ENCODE measurements at regions not wholly inside any gene's neighbourhood (a gene's known extent, or its start where the extent isn't known, plus 50 kb on each side); places are given as distances from the start of the nearest gene placed in this dataset.

DNA sequence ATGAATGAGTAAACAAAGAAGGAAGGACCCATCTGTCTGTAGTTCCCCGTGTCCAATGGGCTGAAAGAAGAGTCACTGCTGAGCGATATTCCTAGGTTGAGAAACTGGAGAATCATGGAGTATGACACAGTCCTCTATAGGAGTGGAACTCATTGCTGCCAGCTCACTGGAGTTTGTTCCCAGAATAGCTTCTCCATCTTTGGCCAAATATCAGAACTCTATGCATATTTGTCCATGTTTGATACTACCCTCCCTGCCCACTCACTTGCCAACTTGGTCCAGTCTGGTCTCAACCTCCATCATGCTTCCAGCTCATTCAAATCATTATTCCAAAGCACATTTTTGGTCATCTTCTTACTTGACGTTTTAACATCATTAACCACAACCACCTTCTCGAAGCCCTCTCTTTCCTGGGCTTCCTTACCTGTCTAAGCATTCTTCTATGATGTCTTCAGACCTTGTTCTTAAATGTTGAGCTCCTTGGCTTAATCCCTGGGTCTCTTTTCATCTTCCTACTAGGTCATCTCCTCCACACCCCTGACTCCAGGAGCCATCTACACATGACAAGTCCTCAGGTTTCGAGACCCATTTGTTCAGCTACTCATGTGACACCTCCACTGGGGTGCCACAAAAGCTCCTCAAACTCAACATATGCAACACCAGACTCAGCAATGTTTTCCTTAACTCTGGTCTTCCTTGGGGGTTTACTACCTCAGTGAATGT lies 221.6 kb downstream of the MYCN start:
- DNase-seq: no peak

DNA sequence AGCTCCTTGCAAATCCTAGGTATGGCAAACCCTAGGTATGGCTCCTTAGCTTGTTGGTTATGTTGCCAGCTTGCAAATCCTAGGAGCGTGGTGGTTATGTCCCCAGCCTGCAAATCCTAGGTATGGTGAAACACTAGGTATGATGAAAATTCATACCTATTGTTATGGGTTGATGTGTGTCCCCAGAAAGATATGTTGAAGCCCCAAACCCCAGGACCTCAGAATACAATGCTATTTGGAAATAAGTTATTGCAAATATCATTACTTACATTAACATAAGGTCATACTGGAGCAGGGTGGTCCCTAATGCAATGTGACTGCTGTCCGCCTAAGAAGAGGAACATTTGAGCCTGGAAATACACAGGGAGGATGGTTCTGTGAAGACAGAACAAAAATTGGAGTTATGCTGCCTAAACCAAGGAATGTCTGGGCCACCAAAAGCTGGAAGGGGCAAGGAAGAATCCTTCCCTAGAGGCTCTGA lies 220.8 kb downstream of the MYCN start:
- DNase-seq: no peak

DNA sequence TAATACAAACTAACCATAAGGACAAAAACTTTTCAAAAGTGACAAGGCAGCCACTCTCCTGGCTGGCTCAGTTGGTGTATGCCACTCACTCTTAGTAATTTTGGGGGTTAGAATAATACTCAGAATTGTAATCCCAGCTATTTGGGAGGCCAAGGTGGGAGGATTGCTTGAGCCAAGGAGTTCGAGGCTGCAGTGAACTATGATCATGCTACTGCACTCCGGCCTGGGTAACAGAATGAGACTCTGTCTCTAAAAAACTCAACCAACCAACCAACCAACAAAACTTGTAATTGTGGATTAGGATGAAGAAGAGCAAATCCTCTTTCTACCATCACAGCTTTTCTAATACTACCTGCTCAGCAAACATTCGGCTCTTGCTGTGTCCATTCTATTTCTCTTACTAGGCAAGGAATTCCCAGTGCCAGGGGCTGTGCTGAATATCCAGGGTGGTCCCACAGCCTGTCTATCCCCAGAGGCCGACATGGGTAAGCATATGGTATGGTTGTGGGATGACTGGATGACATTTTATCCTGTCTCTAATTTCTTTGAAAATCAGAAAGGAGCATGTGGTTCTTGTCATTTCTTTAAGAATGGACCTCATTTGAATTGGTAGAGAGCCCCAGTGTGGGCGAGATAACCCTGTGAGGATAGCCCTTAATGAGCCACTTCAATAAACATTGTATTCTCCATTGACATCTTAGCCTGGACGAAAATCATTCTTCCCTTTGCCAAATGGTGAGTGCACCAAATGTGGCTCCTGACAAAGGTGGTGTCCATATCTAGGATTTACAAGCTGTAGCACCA lies 220.1 kb downstream of the MYCN start:
- no peak for DNase-seq

DNA sequence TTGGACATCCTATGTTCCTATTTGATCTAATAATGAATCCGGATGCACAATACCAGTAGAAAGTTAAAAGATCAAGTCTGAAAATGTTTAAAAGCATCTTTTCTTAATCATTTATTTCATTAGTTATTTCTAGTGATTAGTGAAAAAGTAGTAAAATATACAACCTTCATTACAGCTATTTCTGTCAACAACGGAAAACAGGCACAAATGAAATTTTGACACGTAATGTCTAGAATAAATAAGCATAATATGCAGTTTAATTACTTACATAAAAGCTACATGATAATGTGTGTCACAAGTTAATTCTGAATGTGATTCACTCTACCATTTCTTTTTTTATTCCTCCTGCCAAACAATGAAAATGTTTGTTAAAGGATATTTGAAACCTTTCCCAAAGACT lies 216.1 kb downstream of the MYCN start:
- DNase-seq: no peak

DNA sequence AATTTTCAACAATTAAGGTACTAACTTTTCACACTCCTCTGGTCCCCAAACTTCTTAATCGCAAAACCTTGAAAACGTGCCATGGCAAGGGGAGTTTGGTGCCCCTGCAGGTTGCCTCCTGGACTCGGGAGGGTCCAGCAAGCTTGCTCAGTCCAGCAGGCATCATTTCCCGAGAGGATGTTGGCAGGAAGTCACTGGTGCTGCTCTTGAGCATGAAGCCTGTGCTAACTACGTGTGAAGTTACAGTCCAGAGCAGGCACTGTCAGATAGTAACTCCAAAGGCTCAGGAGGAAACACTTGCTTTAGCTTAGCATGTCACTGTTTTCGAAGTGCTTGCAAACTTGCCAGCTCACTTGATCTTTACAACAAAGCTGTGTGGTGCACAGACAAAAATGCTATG lies 215.4 kb downstream of the MYCN start:
- no peak for DNase-seq

DNA sequence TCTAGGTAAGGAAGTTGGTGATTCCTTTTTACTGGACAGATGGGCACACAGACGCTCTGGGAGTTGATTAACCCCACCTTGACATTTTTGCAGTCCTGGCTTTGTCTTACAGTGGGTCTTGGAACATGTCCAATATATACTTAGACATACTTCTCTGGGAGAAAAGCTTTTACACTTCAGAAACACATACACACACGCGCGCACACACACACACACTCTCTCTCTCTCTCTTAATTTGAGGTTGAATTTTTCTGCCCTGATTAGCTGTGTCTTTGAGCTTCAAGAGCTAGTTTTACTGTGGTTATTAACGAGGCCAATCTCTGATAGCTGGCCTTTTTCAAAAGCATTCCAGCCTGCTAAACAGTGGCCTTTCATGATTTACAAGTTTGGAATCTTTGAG lies 215.0 kb downstream of the MYCN start:
- DNase-seq: no peak

DNA sequence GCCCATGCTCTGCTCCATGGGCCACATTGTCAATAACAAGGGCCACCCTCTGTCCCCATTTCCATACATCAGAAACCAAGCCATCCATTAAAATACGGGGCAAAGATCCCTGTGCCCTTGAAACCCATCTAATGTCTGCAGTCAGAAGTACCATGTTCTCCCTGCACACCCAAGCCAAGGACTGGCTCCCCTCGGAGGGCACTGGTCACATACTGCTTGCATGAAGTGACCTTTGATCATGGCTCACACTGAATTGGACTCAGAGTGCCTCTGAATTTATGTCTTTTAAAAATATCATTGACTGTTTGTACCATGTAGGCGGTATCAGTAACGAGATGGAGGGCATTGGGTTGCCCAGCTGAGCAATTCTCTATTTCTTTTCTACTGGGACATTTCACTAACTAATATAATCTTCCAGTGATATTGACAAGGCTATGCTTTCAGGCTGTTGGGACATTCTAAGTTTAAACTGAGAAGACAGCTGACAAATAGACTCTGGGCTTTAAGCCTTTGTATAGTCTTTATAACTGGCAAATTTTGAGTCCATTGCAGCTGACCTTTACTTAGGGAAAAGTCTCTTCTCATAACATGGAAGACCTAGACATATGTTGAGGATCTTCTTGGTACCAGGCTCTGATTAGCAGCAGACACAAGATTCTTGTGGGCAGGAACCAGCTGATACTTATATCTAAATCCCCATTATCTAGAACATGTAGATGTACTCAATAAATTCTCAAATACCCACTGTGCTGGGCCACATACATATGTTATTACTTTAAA lies 214.3 kb downstream of the MYCN start:
- no peak for DNase-seq

DNA sequence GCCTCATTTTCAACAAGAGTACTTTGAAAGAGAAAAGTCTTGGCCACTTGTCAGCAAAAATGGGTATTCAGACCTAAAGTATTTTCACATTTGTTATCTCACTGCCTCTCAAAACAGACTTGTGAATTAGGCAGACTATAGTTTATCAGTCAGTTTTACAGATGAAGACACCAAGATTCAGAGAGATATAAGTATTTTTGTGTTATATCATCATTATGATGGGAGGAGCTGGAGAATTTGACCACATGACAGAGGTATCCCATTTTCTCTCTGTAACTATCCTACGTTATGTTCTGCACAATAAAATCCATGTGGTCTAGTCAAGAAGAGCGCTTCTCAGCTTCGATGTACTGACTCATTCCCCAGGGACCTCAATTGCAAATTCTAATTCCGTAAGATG lies 213.7 kb downstream of the MYCN start:
- DNase-seq: no peak

DNA sequence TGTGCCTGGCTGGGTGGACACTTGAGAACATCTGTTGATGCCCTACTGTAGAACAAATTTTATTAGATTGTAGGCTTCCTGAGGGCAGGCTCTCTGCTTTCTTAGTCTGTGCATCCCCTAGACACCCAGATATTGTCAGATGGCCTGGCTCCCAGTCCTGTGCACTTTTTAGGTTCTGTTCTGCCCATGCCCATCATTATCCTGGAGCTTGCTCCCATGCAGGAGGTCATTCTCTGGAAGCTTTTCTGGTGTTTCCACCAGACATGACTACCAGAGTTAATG lies 213.3 kb downstream of the MYCN start:
- no peak for DNase-seq

DNA sequence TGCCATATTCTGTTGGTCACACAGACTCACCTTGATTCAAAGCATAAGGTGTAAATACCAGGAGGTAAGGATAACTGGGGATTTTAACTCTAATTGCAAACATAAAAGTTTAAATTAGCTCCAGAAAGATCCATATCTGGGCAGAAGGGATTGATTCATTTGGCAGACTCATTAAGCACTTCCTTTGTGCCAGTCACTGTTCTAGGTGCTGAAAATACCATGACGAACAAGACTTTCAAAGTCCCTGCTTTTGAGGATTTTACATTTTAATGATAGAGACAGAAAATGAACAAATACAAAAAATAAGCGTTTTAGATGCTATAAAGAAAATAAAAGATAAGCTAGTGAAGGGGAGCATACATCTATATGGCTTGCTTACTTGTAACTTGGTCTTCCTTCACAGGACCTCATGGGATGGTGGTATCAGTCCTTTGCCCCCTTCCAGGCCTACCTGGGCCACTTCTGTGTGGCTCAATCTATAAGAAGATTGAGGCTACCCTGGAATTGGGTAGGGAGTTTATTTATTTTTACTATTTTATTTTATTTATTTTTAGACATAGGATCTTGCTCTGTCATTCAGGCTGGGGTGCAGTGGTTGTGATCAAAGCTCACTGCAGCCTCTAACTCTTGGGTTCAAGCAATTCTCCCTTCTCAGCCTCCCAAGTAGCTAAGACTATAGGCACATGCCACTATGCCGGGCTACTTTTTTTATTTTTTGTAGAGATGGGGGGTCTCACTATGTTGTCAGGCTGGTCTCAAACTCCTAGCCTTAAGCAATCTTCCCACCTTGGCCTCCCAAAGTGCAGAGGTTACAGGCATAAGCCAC lies 212.8 kb downstream of the MYCN start:
- no peak for DNase-seq

DNA sequence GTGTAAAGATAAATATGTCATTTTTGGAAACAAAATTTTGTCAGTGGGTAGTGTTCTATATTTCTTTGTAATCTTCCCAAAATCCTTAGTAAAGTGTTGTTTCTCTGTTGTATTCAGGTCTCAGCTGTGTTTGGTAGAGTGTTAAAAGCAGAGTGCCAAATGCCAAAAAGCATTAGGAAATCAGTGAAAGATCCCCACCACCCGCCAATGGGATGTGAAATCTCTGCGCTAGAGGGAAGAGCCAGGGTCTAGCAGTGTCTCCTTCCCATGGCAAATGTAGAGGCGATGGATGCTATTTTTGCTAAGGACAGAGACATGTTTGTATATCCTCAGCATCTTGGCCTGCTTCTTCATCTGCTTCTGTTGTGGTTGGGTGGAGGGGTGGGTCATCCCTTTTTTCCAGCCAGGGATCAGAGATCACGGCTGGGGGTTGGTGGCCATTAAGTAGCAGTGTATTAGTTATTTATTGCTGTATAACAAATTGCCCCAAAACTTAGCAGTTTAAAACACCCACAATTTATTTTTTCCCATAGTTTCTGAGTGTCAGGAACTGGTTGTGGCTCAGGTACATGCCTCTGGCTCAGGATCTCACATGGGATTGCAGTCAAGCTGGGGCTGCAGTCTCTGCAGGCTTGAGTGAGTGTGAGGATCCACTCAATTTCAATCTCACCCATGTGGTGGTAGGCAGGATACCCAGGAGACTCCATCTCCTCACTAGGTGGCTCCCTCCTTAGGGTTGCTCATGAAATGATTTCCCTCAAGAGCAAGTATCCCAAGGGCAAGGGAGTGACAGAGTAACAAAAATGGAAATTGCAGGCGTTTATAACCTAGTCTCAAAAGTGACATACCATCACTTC lies 211.9 kb downstream of the MYCN start:
- DNase-seq: no peak

DNA sequence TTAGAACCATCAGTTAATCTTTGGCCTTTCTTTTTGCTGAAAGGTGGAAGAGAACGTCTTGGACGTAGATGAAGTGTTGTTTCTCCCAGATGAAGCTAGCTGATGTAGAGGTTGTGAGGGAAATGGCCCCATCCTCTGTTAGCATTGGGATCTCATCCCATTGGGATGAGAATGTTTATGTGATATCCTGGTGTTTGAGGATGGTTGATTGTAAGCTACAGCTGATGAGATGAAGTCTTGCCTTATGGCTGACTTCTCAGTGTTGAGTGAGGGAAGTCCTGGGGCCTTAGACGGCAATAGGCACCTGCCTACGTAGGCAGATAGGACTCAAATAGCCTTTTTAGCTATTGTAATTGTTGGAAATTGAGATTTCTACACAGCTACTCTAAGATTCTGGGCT lies 211.3 kb downstream of the MYCN start:
- no peak for DNase-seq

DNA sequence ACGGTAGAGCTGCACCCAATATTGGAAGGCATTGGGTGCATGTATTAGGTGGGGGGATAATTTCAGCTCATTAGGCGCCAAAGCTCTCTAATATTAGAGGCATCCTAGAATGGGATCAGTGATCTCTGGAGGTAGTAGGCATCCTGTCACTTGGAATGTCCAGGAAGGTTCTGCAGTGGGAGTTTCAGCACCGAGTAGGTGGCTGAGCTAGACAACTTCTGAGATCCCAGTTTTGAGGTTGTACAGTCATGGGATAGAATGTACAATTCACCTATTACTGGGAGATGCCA lies 210.9 kb downstream of the MYCN start:
- DNase-seq: no peak

DNA sequence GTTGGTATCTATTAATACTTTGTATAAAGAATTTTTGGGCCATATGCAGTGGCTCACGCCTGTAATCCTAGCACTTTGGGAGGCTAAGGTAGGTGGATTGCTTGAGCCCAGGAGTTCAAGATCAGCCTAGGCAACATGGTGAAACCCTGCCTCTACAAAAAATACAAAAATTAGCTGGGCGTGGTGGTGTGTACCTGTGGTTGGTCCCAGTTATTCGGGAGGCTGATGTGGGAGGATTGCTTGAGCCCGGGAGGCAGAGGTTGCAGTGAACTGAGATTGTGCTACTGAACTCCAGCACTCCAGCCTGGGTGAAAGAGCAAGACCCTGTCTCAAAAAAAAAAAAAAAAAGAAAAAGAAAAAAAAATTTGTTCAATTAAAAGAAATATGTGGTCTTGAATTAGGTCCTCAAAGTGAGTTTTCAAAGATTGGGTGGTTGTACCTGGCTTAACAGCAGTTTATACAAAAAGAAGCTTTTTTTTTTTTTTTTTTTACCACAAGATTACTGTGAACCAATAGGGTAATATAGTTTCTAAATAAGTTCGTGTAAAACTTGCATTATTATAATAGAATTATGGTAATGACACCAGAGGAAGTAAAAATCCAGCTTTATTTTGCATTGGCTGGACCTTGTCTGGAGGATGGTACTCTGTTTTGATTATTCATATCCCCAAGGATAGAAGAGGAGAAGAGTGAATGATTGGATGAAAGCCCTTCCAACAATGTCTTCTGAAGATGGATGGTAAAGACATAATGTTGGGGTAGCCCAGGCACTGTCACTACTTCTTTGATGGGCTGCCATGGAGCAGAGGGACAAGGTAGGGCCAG lies 210.3 kb downstream of the MYCN start:
- DNase-seq: no peak

DNA sequence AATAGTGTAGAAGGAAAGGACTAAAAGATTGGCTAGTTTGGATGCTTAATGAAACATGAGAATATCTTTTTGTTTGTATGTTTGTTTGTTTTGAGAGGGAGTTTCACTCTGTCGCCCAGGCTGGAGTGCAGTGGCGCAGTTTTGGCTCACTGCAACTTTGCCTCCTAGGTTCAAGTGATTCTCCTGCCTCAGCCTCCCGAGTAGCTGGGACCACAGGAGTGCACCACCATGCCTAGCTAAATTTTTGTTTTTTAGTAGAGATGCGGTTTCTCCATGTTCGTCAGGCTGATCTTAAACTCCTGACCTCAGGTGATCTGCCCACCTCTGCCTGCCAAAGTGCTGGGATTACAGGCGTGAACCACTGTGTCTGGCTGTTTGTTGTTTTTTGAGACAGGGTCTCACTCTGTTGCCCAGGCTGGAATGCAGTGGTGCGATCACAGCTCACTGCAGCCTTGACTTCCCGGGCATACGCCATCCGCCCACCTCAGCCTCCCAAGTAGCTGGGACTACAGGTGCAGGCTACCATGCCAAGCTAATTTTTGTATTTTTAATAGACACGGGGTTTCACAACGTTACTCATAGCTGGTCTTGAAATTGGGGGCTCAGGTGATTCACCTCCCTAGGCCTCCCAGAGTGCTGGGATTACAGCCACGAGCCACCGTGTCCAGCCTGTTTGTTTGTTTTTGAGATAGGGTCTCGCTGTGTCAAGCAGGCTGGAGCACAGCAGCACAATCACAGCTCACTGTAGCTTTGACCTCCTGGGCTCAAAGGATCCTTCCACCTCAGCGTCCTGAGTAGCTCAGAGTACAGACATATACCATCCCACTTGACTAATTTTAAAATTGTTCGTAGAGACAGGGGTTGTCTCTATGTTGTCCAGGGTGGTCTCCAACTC lies 209.2 kb downstream of the MYCN start:
- no peak for DNase-seq

DNA sequence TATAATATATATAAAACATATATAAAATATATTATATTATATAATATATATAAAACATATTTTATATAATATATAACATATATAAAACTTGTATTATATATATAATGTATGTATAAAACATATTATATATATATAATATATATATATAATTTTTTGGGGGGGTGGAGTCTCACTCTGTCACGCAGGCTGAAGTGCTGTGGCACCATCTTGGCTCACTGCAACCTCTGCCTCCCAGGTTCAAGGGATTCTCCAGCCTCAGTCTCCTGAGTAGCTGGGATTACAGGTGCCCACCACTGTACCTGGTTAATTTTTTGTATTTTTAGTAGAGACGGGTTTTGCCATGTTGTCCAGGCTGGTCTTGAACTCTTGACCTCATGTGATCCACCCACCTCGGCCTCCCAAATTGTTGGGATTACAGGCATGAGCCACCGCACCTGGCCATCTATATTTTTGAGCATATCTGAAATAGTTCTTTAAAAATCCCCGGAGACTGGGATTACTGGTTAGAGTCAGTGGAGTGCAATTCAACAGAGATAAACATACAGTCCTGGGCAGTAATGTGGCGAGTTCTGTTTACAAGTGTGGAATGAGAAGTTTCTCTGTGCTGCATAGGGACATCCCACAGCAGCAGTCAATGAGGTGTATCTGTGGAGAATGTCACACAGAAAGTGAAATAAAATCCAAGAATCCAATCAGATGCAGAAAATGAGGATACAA lies 208.4 kb downstream of the MYCN start:
- no peak for DNase-seq

DNA sequence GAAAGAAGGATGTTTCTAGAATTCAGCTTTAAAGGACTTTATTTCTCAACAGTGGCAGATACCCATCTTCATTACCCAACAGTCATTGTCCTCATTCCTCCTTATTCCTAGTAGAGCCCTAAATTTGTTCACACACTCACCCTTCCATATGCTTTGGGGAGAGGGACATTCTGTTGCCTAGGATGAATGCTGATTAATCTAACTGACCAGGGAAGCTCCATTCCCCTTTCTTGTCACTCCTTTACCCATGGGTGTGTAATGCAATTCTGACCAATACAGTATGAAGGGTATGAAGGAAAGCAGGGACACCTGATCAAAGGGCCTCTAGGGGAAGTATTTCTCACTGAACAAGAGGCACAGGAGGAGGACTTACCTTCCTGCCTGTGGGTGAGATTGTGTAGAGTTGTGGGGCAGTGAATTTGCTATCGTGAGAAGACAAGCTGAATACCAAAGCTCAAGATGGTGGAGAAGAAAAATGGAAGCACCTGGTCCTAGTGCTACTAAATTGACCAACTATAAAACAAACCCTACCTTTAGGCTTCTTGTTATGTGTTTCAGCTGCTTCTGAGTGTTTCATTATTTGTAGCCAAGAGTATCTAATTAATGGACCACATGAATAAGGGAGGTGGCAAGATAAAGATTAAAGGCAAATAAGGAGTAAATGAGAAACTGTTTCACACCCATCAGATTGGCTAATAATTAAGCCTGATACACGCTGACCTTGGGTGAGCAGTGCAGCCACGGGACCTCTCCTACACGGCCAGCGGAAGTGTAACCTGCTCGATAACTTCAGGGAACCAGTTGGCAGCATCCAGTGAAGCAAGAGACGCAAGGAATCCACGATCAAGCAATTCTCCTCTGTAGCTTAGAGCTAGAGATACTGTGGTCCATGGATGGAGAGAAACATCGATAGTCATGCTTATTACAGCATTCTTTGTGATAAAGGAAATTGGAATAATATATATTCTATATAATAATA lies 202.3 kb downstream of the MYCN start:
- no peak for DNase-seq

DNA sequence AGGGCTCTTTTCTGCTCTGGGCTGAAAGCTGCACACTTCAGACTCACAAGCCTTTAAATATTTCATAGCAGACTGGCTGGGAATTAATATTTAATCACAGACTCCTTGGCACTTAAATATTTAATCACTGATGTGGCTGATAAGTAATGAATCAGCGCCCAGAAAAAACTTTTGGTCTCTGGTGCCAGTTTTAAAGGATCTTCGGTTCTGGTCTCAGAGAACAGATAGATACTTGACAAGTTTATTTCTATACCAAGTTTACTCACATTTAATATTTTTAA lies 201.2 kb downstream of the MYCN start:
- DNase-seq: no peak
